HK-2 (cell line): ENCODE measurements at regions not wholly inside any gene's neighbourhood (a gene's known extent, or its start where the extent isn't known, plus 50 kb on each side); places are given as distances from the start of the nearest gene placed in this dataset.
"Not testable (repeated sequence)": the region's sequence is repeated elsewhere in the genome, so short reads cannot be mapped to it uniquely, and the experiment has no call there.

Experiments used
- DNase-seq: peaks from one replicate; pipeline ENCODE4 v3.0.0-alpha.2; 2018; ENCODE audit not compliant: unreplicated experiment

GRCh38 chr15:38614621-38615020 is 50.0 kb upstream of the RASGRP1 start:
- no peak for DNase-seq

DNA sequence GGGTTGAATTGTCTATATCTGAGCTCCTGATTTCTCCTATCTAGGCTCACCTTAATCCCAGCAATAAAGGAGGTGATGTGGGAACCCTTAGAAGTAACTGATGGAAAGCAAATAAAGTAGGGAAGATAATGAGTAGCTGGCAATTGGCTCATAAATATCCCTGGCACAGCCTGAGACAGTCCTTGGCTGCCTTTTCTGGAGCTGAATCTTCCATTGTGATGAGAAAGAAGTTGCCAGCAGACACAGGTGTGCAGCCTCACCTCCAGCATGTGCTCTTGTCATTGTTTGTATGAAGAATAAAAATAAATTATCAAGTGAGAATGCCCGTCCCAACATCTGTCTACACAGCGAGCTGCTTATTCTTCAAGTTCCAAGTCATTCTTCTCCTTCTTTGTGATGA is 53.2 kb upstream of the RASGRP1 start:
- DNase-seq = no peak

- DNase-seq = no peak
Measured at GRCh38 chr15:38618242-38618955, 53.8 kb upstream of the RASGRP1 start.

DNA sequence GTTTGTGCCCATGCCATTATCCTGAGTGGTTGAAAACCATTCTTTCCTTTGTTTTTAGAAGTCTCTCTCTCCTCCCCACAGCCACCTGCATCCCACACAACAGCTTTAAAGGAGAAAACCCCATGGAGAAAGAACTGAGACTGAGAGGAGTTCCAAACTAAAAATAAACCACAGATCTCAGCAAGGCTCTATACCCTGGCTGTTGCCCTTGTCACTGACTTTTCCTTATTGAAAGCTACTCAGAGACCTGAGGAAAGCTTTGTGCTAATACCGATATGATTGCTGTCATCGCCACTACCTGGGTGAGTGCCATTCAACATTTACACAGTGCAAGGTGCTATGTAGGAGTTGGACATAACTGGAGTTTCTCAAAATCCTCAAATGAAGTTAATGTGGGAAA is 55.5 kb upstream of the RASGRP1 start:
- DNase-seq = no peak

- no peak for DNase-seq
Measured at GRCh38 chr15:38620851-38621594, 56.4 kb upstream of the RASGRP1 start.

DNA sequence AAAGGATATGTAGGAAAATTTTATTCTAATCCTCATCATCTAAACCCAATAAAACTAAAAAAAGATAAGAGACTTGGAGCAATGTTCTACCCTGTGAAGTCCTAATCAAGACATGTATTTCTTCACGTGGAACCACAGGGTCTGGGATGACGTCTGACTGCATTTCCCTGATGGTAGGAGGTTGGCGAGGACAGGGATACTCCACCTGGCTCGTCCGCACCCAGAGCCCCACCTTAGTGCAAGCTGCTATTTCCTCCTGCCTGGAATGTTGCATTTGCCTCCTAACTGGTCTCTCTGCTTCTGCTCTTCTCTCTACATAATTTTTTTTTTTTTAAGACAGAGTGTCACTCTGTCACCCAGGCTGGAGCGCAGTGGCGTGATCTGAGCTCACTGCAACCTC is 57.7 kb upstream of the RASGRP1 start:
- DNase-seq = no peak

- DNase-seq = no peak
Measured at GRCh38 chr15:38622908-38623307, 58.3 kb upstream of the RASGRP1 start.

DNA sequence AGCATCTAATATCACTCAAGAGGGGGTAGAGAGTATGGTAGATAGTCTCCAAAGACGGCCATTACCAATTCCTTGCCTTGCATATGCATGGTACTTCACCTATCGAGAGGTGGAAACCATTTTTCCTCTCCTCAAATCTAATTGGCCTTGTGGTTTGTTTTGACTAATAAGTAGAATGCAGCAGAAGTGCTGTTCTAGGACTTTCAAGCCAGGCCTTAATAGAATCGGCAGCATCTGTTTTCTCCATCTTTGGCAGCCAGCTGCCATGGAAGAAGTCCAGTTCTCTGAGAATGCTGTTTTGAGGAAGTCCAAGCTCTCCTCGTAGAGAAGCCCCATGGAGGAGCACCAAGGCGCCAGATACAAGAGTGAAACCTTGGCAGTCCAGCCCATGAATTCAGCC is 59.1 kb upstream of the RASGRP1 start:
- DNase-seq = no peak

DNA sequence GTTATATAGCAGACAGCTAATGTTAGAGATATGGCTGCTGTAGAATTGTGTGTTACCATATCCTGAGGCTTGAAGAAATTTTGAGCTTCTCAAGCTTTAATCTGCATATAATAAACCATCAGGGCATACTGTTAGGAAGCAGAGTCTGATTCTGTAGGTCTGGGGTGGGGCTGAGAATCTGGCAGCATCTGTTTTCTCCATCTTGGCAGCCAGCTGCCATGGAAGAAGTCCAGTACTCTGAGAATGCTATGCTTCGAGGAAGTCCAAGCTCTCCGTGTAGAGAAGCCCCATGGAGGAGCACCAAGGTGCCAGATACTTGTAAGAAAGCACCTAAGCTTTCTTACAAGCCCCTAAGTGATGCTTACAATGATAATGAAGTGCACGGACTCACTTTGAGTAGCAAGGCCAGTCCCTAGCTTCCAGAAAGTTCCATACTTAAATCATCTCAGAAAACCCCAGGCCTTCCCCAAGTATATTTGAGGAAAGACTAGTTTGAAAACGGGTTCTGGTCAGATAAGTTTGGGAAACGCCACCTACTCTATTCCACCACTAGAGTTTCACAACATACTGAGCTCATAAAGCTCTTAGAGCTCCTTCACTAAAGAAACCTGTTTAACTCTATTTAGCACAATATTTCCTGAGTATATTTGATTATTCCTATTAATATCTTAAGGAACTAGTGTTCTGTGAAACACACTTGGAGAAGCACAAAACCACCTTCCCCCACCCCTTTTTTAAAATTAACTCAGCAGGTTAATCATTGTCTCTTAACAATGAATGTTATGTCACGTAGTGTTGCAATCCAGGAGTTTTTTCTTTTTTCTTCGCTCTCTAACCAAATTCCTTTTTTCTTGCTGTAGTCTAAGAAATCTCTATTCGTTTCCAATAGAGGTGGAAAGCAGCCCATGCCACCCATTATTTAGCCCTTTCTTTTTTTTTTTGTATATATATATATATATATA is 59.9 kb upstream of the RASGRP1 start:
- DNase-seq = no peak

- DNase-seq = no peak
Measured at GRCh38 chr15:38625886-38626285, 61.3 kb upstream of the RASGRP1 start.

- DNase-seq = no peak
Measured at GRCh38 chr15:38626443-38627050, 61.9 kb upstream of the RASGRP1 start.

DNA sequence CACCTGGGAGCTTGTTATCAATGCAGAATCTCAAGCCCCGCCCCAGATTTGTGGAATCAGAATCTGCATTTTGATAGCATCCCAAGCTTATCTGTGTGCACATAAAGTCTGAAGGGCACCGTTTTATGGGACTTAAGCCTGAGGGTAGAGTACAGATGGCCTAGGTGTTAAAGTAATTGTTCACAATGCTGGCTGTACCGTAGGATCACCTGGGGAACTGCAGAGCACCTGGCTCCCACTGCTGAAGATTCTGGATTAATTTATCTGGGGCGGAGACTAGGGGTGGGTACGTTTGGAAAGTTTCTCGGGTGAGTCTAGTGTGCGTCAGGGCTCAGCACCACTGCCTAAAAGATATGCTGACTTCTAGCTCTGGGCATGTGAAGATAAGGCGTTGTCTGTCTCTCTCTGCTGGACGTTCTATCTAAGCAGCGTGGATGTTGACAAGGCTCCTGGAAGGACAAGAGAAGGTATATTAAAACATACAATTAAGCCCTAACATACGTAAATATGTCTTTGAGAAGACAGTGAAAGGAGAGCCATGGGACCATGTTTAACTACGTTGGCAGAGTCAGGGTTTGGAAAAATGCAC is 63.2 kb upstream of the RASGRP1 start:
- no peak for DNase-seq

- no peak for DNase-seq
Measured at GRCh38 chr15:38631119-38632075, 66.8 kb upstream of the RASGRP1 start.

- no peak for DNase-seq
Measured at GRCh38 chr15:38635170-38635569, 70.6 kb upstream of the RASGRP1 start.

- no peak for DNase-seq
Measured at GRCh38 chr15:38636597-38636996, 72.0 kb upstream of the RASGRP1 start.

GRCh38 chr15:38638126-38638525 is 73.5 kb upstream of the RASGRP1 start:
- no peak for DNase-seq

- no peak for DNase-seq
Measured at GRCh38 chr15:38638811-38639210, 74.2 kb upstream of the RASGRP1 start.

DNA sequence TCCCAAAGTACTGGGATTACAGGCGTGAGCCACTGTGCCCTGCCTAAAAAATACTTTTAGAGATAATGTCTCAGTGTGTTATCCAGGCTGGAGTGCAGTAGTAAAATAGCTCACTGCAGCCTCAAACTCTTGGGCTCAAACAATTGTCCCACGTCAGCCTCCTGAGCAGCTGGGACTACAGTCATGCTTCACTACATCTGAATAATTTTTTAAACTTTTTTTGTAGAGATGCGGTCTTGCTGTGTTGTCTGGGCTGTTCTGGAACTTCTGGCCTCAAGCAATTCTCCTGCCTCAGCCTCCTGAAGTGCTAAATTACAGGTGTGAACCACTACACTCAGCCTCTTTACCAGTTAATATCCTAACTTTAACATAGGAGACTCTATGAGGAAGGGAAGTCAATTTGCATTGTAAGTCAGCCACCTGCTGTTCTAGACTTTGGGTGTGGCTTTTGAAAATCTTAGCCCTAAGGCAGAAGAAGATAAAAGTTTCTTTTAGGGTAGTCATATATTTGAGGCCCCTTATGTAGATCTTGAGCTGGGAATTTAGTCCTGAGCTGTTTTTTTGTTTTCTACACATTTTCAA is 78.2 kb upstream of the RASGRP1 start:
- no peak for DNase-seq

DNA sequence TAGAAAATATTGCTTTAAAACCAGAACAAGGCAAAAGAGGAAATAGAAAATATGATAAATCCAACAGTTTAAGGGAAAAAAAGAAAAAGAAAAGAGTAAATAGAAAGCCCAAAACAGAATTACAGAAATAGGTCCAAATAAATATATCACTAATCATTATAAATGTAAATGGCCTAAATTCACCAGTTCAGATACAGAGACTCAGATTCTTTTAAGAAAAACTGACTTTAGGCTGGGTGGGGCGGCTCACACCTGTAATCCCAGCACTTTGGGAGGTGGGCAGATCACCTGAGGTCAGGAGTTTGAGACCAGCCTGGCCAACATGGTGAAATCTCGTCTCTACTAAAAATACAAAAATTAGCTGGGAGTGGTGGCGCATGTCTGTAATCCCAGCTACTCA is 79.7 kb upstream of the RASGRP1 start:
- DNase-seq = not testable (repeated sequence)

GRCh38 chr15:38646716-38647115 is 82.1 kb upstream of the RASGRP1 start:
- no peak for DNase-seq
